Activated B cell treated with CpG ODN at 0.5 μM for 24 hours (primary cell): ENCODE measurements at regions not wholly inside any gene's neighbourhood (a gene's known extent, or its start where the extent isn't known, plus 50 kb on each side); places are given as distances from the start of the nearest gene placed in this dataset.

Source experiments
- ATAC-seq: fragments of 200-7000 bp; cut with Tn5 transposase; one replicate; pipeline ENCODE4 v1.10.0; 2021; ENCODE audit warnings: low read depth, mild to moderate bottlenecking, moderate library complexity
- CTCF ChIA-PET: fragments of 350-600 bp; sonication (Branson Sonifier 250); formaldehyde crosslinking; loops from one replicate; lab custom pipeline; 2021; ENCODE audit warnings: antibody characterized with exemption; lab: Charles Lee
- POLR2A ChIA-PET: fragments of 350-600 bp; sonication (Branson Sonifier 250); formaldehyde crosslinking; loops from one replicate; lab custom pipeline; 2021; ENCODE audit warnings: antibody characterized with exemption; lab: Charles Lee
- DNase-seq: peaks from one replicate; pipeline ENCODE4 v3.0.0; 2022
- H3K27ac Mint-ChIP-seq: one replicate; pipeline ENCODE4 v1.8.0; 2020; ENCODE audit warnings: mixed read lengths
- H3K27me3 Mint-ChIP-seq: one replicate; pipeline ENCODE4 v1.8.0; 2021; ENCODE audit warnings: mixed read lengths
- H3K36me3 Mint-ChIP-seq: one replicate; pipeline ENCODE4 v1.8.0; 2021; ENCODE audit warnings: low read depth, mixed read lengths
- H3K4me1 Mint-ChIP-seq: one replicate; pipeline ENCODE4 v1.8.0; 2021; ENCODE audit warnings: mixed read lengths
- H3K4me3 Mint-ChIP-seq: one replicate; pipeline ENCODE4 v1.8.0; 2020; ENCODE audit warnings: mild to moderate bottlenecking, mixed read lengths
- H3K9me3 Mint-ChIP-seq: one replicate; pipeline ENCODE4 v1.8.0; 2020; ENCODE audit warnings: mixed read lengths
- CTCF ChIP-seq: fragments of 200-600 bp; IDR thresholded peaks from one replicate; pipeline ENCODE4 v1.8.0; 2022; ENCODE audit warnings: antibody characterized with exemption, mild to moderate bottlenecking
- intact Hi-C: fragments of 100-400 bp; cut with micrococcal nuclease; formaldehyde crosslinking; loops from one replicate; pipeline ENCODE4 v1.15.1; 2024

GRCh38 chr1:83574791-83575190, 424.1 kb downstream of the TTLL7 start:
- Mint-ChIP-seq H3K27ac (no peak overlapping the region), H3K9me3 (no peaks in the 10 kb centered on the region), H3K4me3 (no peak overlapping the region), H3K27me3 (no peaks in the 10 kb centered on the region), H3K36me3 (no peaks in the 10 kb centered on the region), H3K4me1 (no peaks in the 10 kb centered on the region)
- ChIA-PET POLR2A (no interaction called here), CTCF (no interaction called here)
- DNase-seq: no peak
- ATAC-seq: no peak
- intact Hi-C loops: no loop called here
- TF ChIP-seq CTCF: no peak

GRCh38 chr1:83573776-83574175, 425.2 kb downstream of the TTLL7 start:
- intact Hi-C loops: no loop called here
- Mint-ChIP-seq H3K27me3 (no peaks in the 10 kb centered on the region), H3K36me3 (no peaks in the 10 kb centered on the region), H3K4me3 (no peak overlapping the region), H3K4me1 (no peaks in the 10 kb centered on the region), H3K9me3 (no peaks in the 10 kb centered on the region), H3K27ac (no peak overlapping the region)
- no peak for TF ChIP-seq CTCF
- ATAC-seq (no peak), DNase-seq (no peak)
- ChIA-PET POLR2A (no interaction called here), CTCF (no interaction called here)

- no peak for TF ChIP-seq CTCF
- CTCF ChIA-PET: no interaction called here
- H3K27me3 Mint-ChIP-seq: no peaks in the 10 kb centered on the region
- ATAC-seq (no peak), DNase-seq (no peak)
- POLR2A ChIA-PET: no interaction called here
- H3K36me3 Mint-ChIP-seq: no peaks in the 10 kb centered on the region
- intact Hi-C loops: no loop called here
- no peaks in the 10 kb centered on the region for H3K9me3 Mint-ChIP-seq
- no peaks in the 10 kb centered on the region for H3K4me1 Mint-ChIP-seq
- H3K4me3 Mint-ChIP-seq: no peak overlapping the region
- H3K27ac Mint-ChIP-seq: no peak overlapping the region
Measured at GRCh38 chr1:83571536-83571935, 427.4 kb downstream of the TTLL7 start.

GRCh38 chr1:83561346-83561745, 437.6 kb downstream of the TTLL7 start:
- H3K4me3 Mint-ChIP-seq: no peak overlapping the region
- H3K36me3 Mint-ChIP-seq: no peaks in the 10 kb centered on the region
- H3K27ac Mint-ChIP-seq: no peak overlapping the region
- peaks cover 18% of the 10 kb centered on the region for H3K4me1 Mint-ChIP-seq
- no peak for ATAC-seq
- DNase-seq: no peak
- no peaks in the 10 kb centered on the region for H3K27me3 Mint-ChIP-seq
- no peaks in the 10 kb centered on the region for H3K9me3 Mint-ChIP-seq
- intact Hi-C loops: no loop called here
- ChIA-PET POLR2A (no interaction called here), CTCF (no interaction called here)
- no peak for TF ChIP-seq CTCF

GRCh38 chr1:83559129-83559840, 439.6 kb downstream of the TTLL7 start:
- intact Hi-C loops: loop anchor here (5.0 kb wide), 1 partner anchor 52 kb away; no protein-coding TSS in a partner anchor
- no peak for TF ChIP-seq CTCF
- Mint-ChIP-seq H3K4me3 (peak overlapping the region; percentile 3), H3K9me3 (no peaks in the 10 kb centered on the region), H3K27me3 (no peaks in the 10 kb centered on the region), H3K27ac (peak overlapping the region; percentile 74), H3K36me3 (no peaks in the 10 kb centered on the region), H3K4me1 (peaks cover 18% of the 10 kb centered on the region)
- DNase-seq (no peak), ATAC-seq (peak; percentile 49)
- CTCF ChIA-PET: no interaction called here
- POLR2A ChIA-PET: interaction anchor here (1.7 kb wide), 1 partner anchor 57 kb away, joined by 5 read pairs; no protein-coding TSS in a partner anchor
